OCI-LY1 (cell line): ENCODE measurements at regions not wholly inside any gene's neighbourhood (a gene's known extent, or its start where the extent isn't known, plus 50 kb on each side); places are given as distances from the start of the nearest gene placed in this dataset.

Experiments used
- H2AFZ ChIP-seq: fragments of 200-600 bp; sonication (generic), shearing (Covaris generic); 2 replicates; pipeline ENCODE4 v1.6.0; 2014; ENCODE audit warnings: antibody characterized with exemption, mild to moderate bottlenecking, low read length
- H3F3A ChIP-seq: fragments of 200-600 bp; sonication (generic), shearing (Covaris generic); 2 replicates; pipeline ENCODE4 v1.6.0; 2014; ENCODE audit warnings: mild to moderate bottlenecking, antibody characterized with exemption, low read length, moderate library complexity; ENCODE audit not compliant: insufficient read depth
- H3K27ac ChIP-seq: fragments of 200-600 bp; sonication (generic); 2 replicates; pipeline ENCODE4 v1.5.1; 2014; ENCODE audit warnings: low read length, mixed run types, mild to moderate bottlenecking, low read depth; ENCODE audit not compliant: poor library complexity, severe bottlenecking
- H3K27me3 ChIP-seq: fragments of 200-600 bp; sonication (generic); 2 replicates; pipeline ENCODE4 v1.6.0; 2014; ENCODE audit warnings: antibody characterized with exemption, mild to moderate bottlenecking, low read length, moderate library complexity; ENCODE audit not compliant: insufficient read depth
- H3K36me3 ChIP-seq: fragments of 200-600 bp; sonication (generic); 2 replicates; pipeline ENCODE4 v1.6.1; 2014; ENCODE audit warnings: mild to moderate bottlenecking, antibody characterized with exemption, low read length, moderate library complexity, mixed read lengths; ENCODE audit not compliant: insufficient read depth
- H3K4me1 ChIP-seq: fragments of 200-600 bp; sonication (generic); 2 replicates; pipeline ENCODE4 v1.5.1; 2014; ENCODE audit warnings: mild to moderate bottlenecking, low read length, moderate library complexity; ENCODE audit not compliant: insufficient read depth, severe bottlenecking
- H3K4me2 ChIP-seq: fragments of 200-600 bp; sonication (generic), shearing (Covaris generic); 2 replicates; pipeline ENCODE4 v1.6.1; 2014; ENCODE audit warnings: low read length
- H3K4me3 ChIP-seq: fragments of 200-600 bp; sonication (generic); 2 replicates; pipeline ENCODE4 v1.5.1; 2014; ENCODE audit warnings: low read length, low read depth, mild to moderate bottlenecking, mixed read lengths; ENCODE audit not compliant: poor library complexity, severe bottlenecking
- H3K79me2 ChIP-seq: fragments of 200-600 bp; shearing (Covaris generic); 2 replicates; pipeline ENCODE4 v1.6.1; 2016; ENCODE audit warnings: mixed run types, low read length, mixed read lengths; ENCODE audit not compliant: insufficient read depth
- H3K9ac ChIP-seq: fragments of 200-600 bp; sonication (generic), shearing (Covaris generic); 2 replicates; pipeline ENCODE4 v1.6.1; 2014; ENCODE audit warnings: mild to moderate bottlenecking, low read length, mixed read lengths
- H3K9me2 ChIP-seq: fragments of 200-600 bp; sonication (generic), shearing (Covaris generic); 2 replicates; pipeline ENCODE4 v1.6.1; 2014; ENCODE audit warnings: low read depth, mild to moderate bottlenecking, low read length, mixed read lengths
- H3K9me3 ChIP-seq: fragments of 200-600 bp; shearing (Covaris generic); 2 replicates; pipeline ENCODE4 v1.6.1; 2014; ENCODE audit warnings: low read length, mixed read lengths
- H4K20me1 ChIP-seq: fragments of 200-600 bp; sonication (generic), shearing (Covaris generic); 2 replicates; pipeline ENCODE4 v1.6.0; 2016; ENCODE audit warnings: mild to moderate bottlenecking, low read length; ENCODE audit not compliant: insufficient read depth
- CTCF ChIP-seq: fragments of 200-600 bp; sonication (generic), shearing (Covaris generic); IDR thresholded peaks from 2 replicates; pipeline ENCODE4 v1.5.1; 2017; ENCODE audit warnings: mild to moderate bottlenecking, antibody characterized with exemption, low read length, moderate library complexity, mixed read lengths
- EZH2 ChIP-seq: fragments of 200-600 bp; sonication (generic), shearing (Covaris generic); IDR thresholded peaks from 2 replicates; pipeline ENCODE4 v1.8.0; 2017; ENCODE audit warnings: borderline replicate concordance, mixed run types, mild to moderate bottlenecking, antibody characterized with exemption, low read length, moderate library complexity, mixed read lengths

- no peaks in the 10 kb centered on the region for H3K79me2 ChIP-seq
- TF ChIP-seq EZH2 = no peak
- TF ChIP-seq CTCF = no peak
- H3K27ac ChIP-seq = no peak overlapping the region
- no peaks in the 10 kb centered on the region for H3K4me1 ChIP-seq
- no peaks in the 10 kb centered on the region for H3F3A ChIP-seq
- H3K36me3 ChIP-seq = no peaks in the 10 kb centered on the region; the same call in 1 of the 2 replicates
- H3K4me3 ChIP-seq = no peak overlapping the region
- no peaks in the 10 kb centered on the region for H4K20me1 ChIP-seq
- 0 out of 2 replicates have a peak, but pooled peaks cover 4% of the 10 kb centered on the region for H3K27me3 ChIP-seq
- no peak overlapping the region for H3K9ac ChIP-seq
- H3K4me2 ChIP-seq = no peak overlapping the region
- peaks cover 8% of the 10 kb centered on the region; the same call in 1 of the 2 replicates for H3K9me3 ChIP-seq
- no peaks in the 10 kb centered on the region for H3K9me2 ChIP-seq
- no peak overlapping the region for H2AFZ ChIP-seq
Measured at GRCh38 chr20:63145156-63145555, 70.8 kb downstream of the YTHDF1 start.

DNA sequence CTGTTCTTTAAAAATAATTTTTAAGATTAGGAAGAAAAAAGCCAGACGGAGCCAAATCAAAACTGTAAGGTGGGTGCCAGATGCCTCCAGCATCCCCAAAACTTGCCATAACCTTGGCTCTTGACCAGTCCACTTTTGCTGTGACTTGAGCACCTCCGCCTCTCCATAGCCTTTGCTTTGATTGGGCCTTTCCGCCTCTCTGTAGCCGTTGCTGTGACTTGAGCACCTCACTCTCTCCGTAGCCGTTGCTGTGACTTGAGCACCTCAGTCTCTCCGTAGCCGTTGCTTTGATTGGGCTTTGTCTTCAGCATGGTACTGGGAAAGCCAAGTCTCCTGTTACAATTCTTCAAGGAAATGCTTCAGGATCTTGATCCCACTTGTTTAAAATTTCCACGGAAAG lies 73.0 kb downstream of the YTHDF1 start:
- Histone ChIP-seq H3K36me3 (no peaks in the 10 kb centered on the region), H3F3A (no peaks in the 10 kb centered on the region), H3K27ac (no peak overlapping the region), H3K79me2 (no peaks in the 10 kb centered on the region), H3K9ac (no peak overlapping the region), H3K4me1 (no peaks in the 10 kb centered on the region), H3K9me2 (no peaks in the 10 kb centered on the region), H3K27me3 (no peaks in the 10 kb centered on the region), H3K9me3 (peaks cover 4% of the 10 kb centered on the region; the same call in 1 of the 2 replicates), H2AFZ (no peak overlapping the region), H3K4me2 (no peak overlapping the region), H4K20me1 (no peaks in the 10 kb centered on the region), H3K4me3 (no peak overlapping the region)
- TF ChIP-seq EZH2 = no peak
- TF ChIP-seq CTCF = no peak

DNA sequence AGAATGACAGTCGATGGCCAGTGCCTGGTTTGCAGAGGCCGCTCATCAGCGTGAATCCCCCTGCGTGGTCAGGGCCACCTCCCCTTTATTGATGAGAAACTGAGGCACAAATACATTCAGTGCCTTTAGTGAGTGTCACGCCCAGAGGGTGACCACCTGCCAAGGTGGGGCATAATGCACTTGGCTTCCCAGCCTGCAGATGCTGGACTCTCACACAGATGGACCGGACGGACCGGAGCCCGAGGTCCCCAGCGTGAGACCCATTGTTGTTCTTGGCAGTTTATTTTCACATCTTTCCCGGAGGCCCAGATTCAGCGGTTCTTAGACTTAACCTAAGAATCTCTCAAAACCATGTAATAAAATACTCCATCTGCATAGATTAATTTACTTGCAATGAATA lies 74.4 kb downstream of the YTHDF1 start:
- Histone ChIP-seq H3K9me2 (no peaks in the 10 kb centered on the region), H3F3A (no peaks in the 10 kb centered on the region), H3K4me2 (no peak overlapping the region), H3K4me3 (no peak overlapping the region), H3K79me2 (no peaks in the 10 kb centered on the region), H3K27me3 (no peaks in the 10 kb centered on the region), H3K4me1 (no peaks in the 10 kb centered on the region), H3K36me3 (no peaks in the 10 kb centered on the region), H3K9ac (no peak overlapping the region), H2AFZ (no peak overlapping the region), H3K9me3 (no peaks in the 10 kb centered on the region), H4K20me1 (no peaks in the 10 kb centered on the region), H3K27ac (no peak overlapping the region)
- TF ChIP-seq EZH2 (no peak), CTCF (no peak)
